GM19455 (cell line): ENCODE measurements at regions not wholly inside any gene's neighbourhood (a gene's known extent, or its start where the extent isn't known, plus 50 kb on each side); places are given as distances from the start of the nearest gene placed in this dataset.
"Not testable (repeated sequence)": the region's sequence is repeated elsewhere in the genome, so short reads cannot be mapped to it uniquely, and the experiment has no call there.

ENCODE experiments used
- ATAC-seq: cut with Tn5 transposase; IDR thresholded peaks from one replicate; pipeline ENCODE4 v1.9.1; 2021; ENCODE audit not compliant: unreplicated experiment

GRCh38 chr21:10400622-10401361, 120.6 kb upstream of the TPTE start:
- not testable (repeated sequence) for ATAC-seq

GRCh38 chr21:10402461-10402860, 118.9 kb upstream of the TPTE start:
- ATAC-seq, result not testable (repeated sequence)

GRCh38 chr21:10405331-10405730, 116.1 kb upstream of the TPTE start:
- ATAC-seq, result not testable (repeated sequence)

- ATAC-seq, result not testable (repeated sequence)
These were observed 111.6 kb upstream of the TPTE start for GRCh38 chr21:10409786-10410185.

GRCh38 chr21:10410354-10410929, 110.9 kb upstream of the TPTE start:
- ATAC-seq, result not testable (repeated sequence)

- ATAC-seq, result not testable (repeated sequence)
These were observed 109.4 kb upstream of the TPTE start for GRCh38 chr21:10411776-10412526.

- ATAC-seq, result not testable (repeated sequence)
These were observed 108.5 kb upstream of the TPTE start for GRCh38 chr21:10412928-10413246.

- not testable (repeated sequence) for ATAC-seq
These were observed 107.9 kb upstream of the TPTE start for GRCh38 chr21:10413247-10414120.

GRCh38 chr21:10414121-10414924, 107.1 kb upstream of the TPTE start:
- not testable (repeated sequence) for ATAC-seq

- ATAC-seq, result not testable (repeated sequence)
These were observed 106.5 kb upstream of the TPTE start for GRCh38 chr21:10414925-10415254.

- not testable (repeated sequence) for ATAC-seq
These were observed 105.9 kb upstream of the TPTE start for GRCh38 chr21:10415456-10415855.

- not testable (repeated sequence) for ATAC-seq
These were observed 105.5 kb upstream of the TPTE start for GRCh38 chr21:10415859-10416258.

GRCh38 chr21:10416691-10417447, 104.5 kb upstream of the TPTE start:
- ATAC-seq, result not testable (repeated sequence)

GRCh38 chr21:10417551-10418002, 103.8 kb upstream of the TPTE start:
- ATAC-seq, result not testable (repeated sequence)

- ATAC-seq, result not testable (repeated sequence)
These were observed 102.9 kb upstream of the TPTE start for GRCh38 chr21:10418250-10419048.

- not testable (repeated sequence) for ATAC-seq
These were observed 100.2 kb upstream of the TPTE start for GRCh38 chr21:10421199-10421598.

- not testable (repeated sequence) for ATAC-seq
These were observed 99.8 kb upstream of the TPTE start for GRCh38 chr21:10421601-10422000.

GRCh38 chr21:10424097-10424886, 97.1 kb upstream of the TPTE start:
- not testable (repeated sequence) for ATAC-seq
